Endothelial cell (in vitro differentiated cells): ENCODE measurements at regions not wholly inside any gene's neighbourhood (a gene's known extent, or its start where the extent isn't known, plus 50 kb on each side); places are given as distances from the start of the nearest gene placed in this dataset.
"Not testable (repeated sequence)": the region's sequence is repeated elsewhere in the genome, so short reads cannot be mapped to it uniquely, and the experiment has no call there.

ENCODE experiments used
- DNase-seq: peaks from one replicate; pipeline ENCODE4 v3.0.0; 2021; ENCODE audit warnings: low spot score
- H3K27ac Mint-ChIP-seq: one replicate; pipeline ENCODE4 v1.8.0; 2021; ENCODE audit warnings: mixed read lengths, inconsistent platforms; ENCODE audit not compliant: unreplicated experiment
- H3K27me3 Mint-ChIP-seq: one replicate; pipeline ENCODE4 v1.8.0; 2021; ENCODE audit warnings: mild to moderate bottlenecking, moderate library complexity, mixed read lengths, inconsistent platforms; ENCODE audit not compliant: unreplicated experiment
- H3K36me3 Mint-ChIP-seq: one replicate; pipeline ENCODE4 v1.8.0; 2021; ENCODE audit warnings: mild to moderate bottlenecking, low read depth, mixed read lengths, inconsistent platforms; ENCODE audit not compliant: unreplicated experiment
- H3K4me1 Mint-ChIP-seq: one replicate; pipeline ENCODE4 v1.8.0; 2021; ENCODE audit warnings: mild to moderate bottlenecking, mixed read lengths, inconsistent platforms; ENCODE audit not compliant: unreplicated experiment
- H3K4me3 Mint-ChIP-seq: one replicate; pipeline ENCODE4 v1.8.0; 2021; ENCODE audit warnings: mild to moderate bottlenecking, mixed read lengths, inconsistent platforms; ENCODE audit not compliant: unreplicated experiment
- H3K9me3 Mint-ChIP-seq: one replicate; pipeline ENCODE4 v1.8.0; 2021; ENCODE audit warnings: mixed read lengths, inconsistent platforms; ENCODE audit not compliant: unreplicated experiment
- CTCF ChIP-seq: fragments of 200-600 bp; sonication (generic); IDR thresholded peaks from one replicate; pipeline ENCODE4 v1.5.0; 2021; ENCODE audit warnings: antibody characterized with exemption; ENCODE audit not compliant: unreplicated experiment

- no peak overlapping the region for H3K27ac Mint-ChIP-seq
- H3K4me1 Mint-ChIP-seq: peaks cover 3% of the 10 kb centered on the region
- peaks cover 2% of the 10 kb centered on the region for H3K9me3 Mint-ChIP-seq
- TF ChIP-seq CTCF: no peak
- DNase-seq: no peak
- peaks cover 6% of the 10 kb centered on the region for H3K36me3 Mint-ChIP-seq
- no peak overlapping the region for H3K4me3 Mint-ChIP-seq
- peaks cover 1% of the 10 kb centered on the region for H3K27me3 Mint-ChIP-seq
Observed at GRCh38 chr10:45224219-45224841, 91.1 kb downstream of the OR13A1 start.

- no peak for TF ChIP-seq CTCF
- Mint-ChIP-seq H3K27ac (no peak overlapping the region), H3K4me3 (no peak overlapping the region)
Observed at GRCh38 chr10:45227042-45227441, 88.4 kb downstream of the OR13A1 start.

GRCh38 chr10:45227456-45227855 is 88.0 kb downstream of the OR13A1 start:
- TF ChIP-seq CTCF: no peak
- H3K36me3 Mint-ChIP-seq: peaks cover 21% of the 10 kb centered on the region
- H3K9me3 Mint-ChIP-seq: peaks cover 6% of the 10 kb centered on the region
- peaks cover 1% of the 10 kb centered on the region for H3K27me3 Mint-ChIP-seq
- DNase-seq: no peak
- no peaks in the 10 kb centered on the region for H3K4me1 Mint-ChIP-seq
- H3K27ac Mint-ChIP-seq: no peak overlapping the region
- H3K4me3 Mint-ChIP-seq: no peak overlapping the region

More at GRCh38 chr10:45227042-45227441, 88.4 kb downstream of the OR13A1 start:
- peaks cover 1% of the 10 kb centered on the region for H3K27me3 Mint-ChIP-seq
- no peaks in the 10 kb centered on the region for H3K4me1 Mint-ChIP-seq
- no peak for DNase-seq
- H3K36me3 Mint-ChIP-seq: peaks cover 21% of the 10 kb centered on the region
- peaks cover 6% of the 10 kb centered on the region for H3K9me3 Mint-ChIP-seq

- no peak overlapping the region for H3K27ac Mint-ChIP-seq
- no peak overlapping the region for H3K4me3 Mint-ChIP-seq
- DNase-seq: no peak
- H3K9me3 Mint-ChIP-seq: peaks cover 6% of the 10 kb centered on the region
- H3K36me3 Mint-ChIP-seq: peaks cover 21% of the 10 kb centered on the region
- H3K4me1 Mint-ChIP-seq: peaks cover 4% of the 10 kb centered on the region
- TF ChIP-seq CTCF: no peak
- H3K27me3 Mint-ChIP-seq: no peaks in the 10 kb centered on the region
Observed at GRCh38 chr10:45229823-45230222, 85.6 kb downstream of the OR13A1 start.

GRCh38 chr10:45235260-45235769 is 80.1 kb downstream of the OR13A1 start:
- TF ChIP-seq CTCF: peak; percentile 89
- not testable (repeated sequence) for H3K9me3 Mint-ChIP-seq, H3K27me3 Mint-ChIP-seq, H3K4me3 Mint-ChIP-seq, H3K27ac Mint-ChIP-seq, H3K36me3 Mint-ChIP-seq
- H3K4me1 Mint-ChIP-seq: peaks cover 35% of the 10 kb centered on the region
- peak; percentile 80 for DNase-seq
